ENCODE measurements at regions not wholly inside any gene's neighbourhood (a gene's known extent, or its start where the extent isn't known, plus 50 kb on each side); places are given as distances from the start of the nearest gene placed in this dataset.

DNA sequence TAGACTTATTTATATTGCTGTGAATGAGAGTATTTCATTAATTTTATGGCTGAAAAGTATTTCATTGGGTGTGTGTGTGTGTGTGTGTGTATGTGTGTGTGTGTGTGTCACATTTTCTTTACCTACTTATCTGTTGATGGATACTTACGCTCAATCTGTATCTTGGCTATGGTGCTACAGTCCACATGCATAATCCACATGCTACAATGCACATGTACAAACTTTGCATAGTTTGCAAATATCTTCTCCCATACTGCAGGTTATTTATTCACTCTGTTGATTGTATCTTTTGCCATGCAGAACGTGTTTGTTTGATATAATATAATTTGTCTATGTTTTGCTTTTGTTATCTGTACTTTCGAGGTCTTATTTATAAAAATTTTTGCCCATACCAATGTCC is 167.8 kb downstream of the RAB28 start:
- DNase-seq = no peak

- peak; percentile 29 for DNase-seq
Observed at GRCh38 chr4:13313856-13314255, 170.3 kb downstream of the RAB28 start.

- no peak for DNase-seq
Observed at GRCh38 chr4:13312264-13312663, 171.9 kb downstream of the RAB28 start.

DNA sequence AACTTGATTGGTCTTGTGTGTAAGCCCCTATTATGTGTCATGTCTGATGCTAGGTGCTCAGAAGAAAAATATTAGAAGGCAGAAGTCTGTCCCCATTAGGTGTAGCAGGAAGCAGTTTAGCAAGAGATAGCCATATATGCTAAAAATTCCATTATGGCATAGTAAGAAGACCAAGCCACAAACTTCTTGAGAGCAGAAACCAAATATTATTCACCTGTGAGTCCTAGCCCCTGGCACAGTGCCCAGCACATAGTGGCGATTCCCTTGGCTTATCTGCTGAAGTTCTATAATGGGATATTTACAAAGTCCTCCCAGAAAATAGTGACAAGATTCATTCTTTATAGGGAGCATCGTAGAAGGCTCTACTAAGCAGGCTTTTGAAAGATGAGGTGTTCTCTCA is 174.4 kb downstream of the RAB28 start:
- no peak for DNase-seq

- DNase-seq = no peak
Observed at GRCh38 chr4:13306356-13306755, 177.8 kb downstream of the RAB28 start.

- DNase-seq = no peak
Observed at GRCh38 chr4:13302876-13303275, 181.3 kb downstream of the RAB28 start.

GRCh38 chr4:13299343-13299742 is 184.8 kb downstream of the RAB28 start:
- no peak for DNase-seq

GRCh38 chr4:13298655-13299054 is 185.5 kb downstream of the RAB28 start:
- no peak for DNase-seq

DNA sequence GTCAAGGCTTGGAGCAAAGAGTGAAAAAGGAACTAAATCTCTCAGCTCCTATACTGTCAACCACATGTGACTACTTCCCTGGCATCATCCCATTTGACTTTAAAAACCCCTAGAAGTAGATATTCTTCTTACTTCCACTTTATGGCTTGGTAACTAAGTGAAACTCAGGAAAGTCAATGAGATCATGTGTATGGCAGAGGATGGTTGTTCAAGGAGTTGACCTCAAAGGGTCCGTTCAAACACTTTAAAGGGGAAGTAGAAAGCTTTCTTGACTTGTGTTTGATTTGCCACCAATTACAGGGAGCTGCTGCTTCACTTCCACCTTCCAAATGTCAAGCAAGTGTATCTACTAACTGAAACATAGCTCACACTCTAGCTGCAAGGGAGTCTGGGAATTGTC is 187.2 kb downstream of the RAB28 start:
- no peak for DNase-seq

DNA sequence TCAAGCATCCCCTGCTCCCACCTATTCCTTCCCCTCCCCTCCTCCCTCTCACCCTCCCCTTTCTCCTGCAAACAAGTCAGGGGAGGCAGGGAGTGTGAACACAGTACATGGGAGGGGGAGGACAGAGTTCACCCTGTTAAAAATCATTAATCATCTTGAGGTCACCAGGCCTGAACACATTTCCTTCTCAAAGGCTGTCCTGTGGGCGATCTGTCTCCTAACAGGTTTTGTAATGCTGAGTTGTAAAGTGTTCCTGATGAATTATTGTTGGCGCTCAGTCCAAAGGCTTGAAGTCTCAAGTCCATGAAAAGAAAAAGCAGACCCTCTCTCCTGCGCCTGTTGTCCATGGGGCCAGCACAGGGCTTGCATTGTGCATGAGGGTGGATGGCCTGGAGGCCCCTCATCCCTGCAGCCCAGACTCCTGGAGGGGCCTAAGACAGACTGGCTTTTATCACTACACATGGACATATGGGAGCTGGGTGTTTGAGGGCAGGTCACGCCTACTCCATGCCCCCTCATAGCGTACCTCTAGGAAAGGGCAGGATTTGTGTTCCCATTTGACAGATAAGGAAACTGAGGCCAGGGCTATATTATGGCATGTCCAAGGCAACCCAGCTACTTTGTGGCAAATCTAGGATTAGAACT is 189.1 kb downstream of the RAB28 start:
- no peak for DNase-seq

GRCh38 chr4:13292372-13292771 is 191.8 kb downstream of the RAB28 start:
- DNase-seq = no peak

DNA sequence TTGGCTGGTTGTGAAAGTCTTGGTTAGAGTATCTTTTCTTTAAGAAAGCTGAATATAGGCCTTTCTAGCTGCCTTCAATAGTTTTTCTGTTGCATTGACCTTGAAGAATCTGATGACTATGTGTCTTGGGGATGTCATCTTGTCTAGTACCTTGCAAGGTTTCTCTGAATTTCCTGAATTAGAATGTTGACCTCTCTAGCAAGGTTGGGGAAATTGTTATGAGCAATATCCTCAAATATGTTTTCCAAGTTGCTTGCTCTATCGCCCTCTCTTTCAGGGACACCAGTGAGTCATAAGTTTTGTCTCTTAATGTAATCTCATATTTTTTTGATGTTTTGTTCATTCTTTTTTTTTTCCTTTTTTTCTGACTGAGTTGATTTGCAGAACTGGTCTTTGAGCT is 194.7 kb downstream of the RAB28 start:
- no peak for DNase-seq

DNA sequence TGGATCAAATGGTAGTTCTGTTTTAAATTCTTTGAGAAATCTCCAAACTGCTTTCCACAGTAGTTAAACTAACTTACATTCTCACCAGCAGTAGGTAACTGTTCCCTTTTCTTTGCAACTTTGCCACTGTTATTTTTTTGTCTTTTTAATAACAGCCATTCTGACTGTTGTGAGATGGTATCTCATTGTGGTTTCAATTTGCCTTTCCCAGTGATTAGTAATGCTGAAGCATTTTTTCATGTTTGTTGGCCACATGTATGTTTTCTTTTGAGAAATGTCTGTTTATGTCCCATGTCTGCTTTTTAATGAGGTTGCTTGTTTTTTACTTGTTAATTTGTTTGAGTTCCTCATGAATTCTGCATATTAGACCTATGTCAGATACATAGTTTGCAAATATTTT is 198.8 kb downstream of the RAB28 start:
- DNase-seq = no peak

- DNase-seq = no peak
Observed at GRCh38 chr4:13284932-13285331, 199.2 kb downstream of the RAB28 start.

DNA sequence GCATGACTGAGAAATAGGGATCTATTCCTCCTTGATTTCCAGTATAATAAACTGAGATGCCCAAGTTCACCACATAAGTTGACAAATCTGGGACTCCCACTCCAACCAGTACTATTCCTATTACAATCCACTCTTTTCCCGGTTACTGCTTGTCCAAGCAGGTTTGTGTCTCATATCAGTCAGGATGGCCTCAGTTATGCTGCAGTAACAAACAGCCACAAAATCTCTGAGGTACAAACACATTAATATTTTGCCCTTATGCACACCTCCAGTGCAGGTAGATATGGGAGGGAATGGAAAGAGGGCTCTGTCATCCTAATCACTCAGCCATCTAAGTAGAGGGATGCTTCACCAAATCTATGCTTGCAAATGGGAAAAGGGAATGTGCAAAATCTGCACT is 207.8 kb downstream of the RAB28 start:
- DNase-seq = no peak

- DNase-seq = no peak
Observed at GRCh38 chr4:13268703-13269102, 215.4 kb downstream of the RAB28 start.

GRCh38 chr4:13268165-13268564 is 216.0 kb downstream of the RAB28 start:
- no peak for DNase-seq

DNA sequence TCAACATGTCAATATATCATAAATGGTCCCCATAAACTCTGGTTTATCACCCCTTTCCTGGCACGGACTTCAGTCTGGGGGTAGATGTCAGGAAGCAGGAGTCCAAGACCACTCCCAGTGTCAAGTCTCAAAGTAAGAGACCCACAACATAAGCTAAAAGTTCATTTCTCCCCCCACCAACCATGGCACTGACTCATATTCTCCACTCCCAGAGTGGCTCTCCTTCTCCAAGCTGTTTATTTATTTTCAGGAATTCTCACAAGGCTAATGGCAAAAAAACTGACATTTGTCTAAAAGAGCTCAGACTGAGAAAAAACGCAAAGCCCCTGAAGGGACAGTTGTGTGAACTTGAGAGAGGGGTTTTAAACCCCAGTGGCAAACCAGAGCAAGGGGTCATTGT is 217.0 kb downstream of the RAB28 start:
- DNase-seq = no peak

DNA sequence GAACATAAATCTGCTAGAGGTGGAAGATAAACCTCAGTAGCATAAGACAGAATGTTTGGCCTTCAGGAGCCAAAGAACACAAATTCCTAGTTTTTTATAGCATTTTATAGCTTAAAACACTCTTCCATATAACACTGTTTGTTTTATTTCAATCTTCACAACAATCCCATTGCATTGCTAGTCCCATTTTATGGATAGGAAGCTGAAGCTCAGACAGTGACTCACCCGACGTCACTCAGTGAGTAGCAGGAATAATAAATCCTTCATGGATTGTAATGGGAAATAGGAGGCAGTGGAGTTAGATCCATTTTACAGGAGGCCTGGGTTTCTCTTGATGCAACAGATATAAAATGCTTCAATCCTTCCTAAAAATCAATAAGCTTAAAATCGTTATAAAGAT is 217.5 kb downstream of the RAB28 start:
- DNase-seq = no peak

GRCh38 chr4:13263967-13264525 is 220.1 kb downstream of the RAB28 start:
- DNase-seq = no peak

DNA sequence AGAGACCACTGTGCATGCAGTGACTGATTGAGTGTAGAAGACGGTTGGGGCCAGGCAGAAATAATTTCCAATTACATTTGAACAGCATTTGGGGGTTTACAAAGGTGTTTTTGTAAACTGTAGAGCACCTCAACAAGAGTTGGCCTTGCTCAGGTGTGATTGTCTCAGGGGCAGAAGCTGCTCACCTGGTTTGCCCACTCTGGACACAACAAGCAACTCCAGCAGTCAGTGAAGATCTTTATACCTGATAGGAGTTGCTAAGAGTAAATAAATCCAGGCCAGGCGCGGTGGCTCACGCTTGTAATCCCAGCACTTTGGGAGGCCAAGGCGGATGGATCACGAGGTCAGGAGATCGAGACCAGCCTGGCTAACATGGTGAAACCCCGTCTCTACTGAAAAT is 221.3 kb downstream of the RAB28 start:
- no peak for DNase-seq

DNA sequence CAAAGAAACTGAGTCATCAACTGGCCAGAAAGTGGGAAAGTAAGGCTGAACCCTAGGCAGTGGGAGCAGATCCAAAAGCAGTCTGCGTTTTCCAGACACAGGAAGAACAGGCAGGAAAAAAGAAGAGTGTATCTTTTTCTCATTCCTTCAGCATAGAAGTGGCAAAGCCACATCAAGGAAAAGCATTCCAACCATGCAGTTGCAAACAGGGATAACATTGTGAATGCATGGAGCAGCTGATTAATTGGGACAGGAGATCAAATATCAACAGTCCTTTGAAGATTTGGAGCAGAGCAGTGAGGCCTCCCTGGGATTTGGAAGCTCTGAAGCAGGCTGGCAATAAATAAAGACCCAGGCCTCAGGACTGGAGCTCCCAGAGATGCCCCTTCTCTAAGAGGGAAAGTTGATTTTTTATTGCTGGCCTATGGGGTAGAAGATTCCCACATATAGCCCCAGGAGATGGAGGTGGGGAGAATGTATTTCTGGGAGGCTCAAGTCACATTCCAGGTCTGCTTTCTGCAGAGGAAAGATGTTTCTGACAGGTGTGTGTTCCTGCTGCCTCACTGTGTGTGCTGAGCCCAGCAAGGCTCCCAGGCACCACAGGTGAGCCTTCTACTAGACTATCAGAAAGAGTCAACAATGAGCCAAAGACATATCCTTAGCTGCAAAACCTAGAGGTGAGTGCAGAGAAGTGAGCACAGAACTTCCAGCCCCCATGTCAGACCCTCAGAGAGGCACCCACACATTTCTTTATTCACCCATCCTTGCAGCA is 222.5 kb downstream of the RAB28 start:
- no peak for DNase-seq

DNA sequence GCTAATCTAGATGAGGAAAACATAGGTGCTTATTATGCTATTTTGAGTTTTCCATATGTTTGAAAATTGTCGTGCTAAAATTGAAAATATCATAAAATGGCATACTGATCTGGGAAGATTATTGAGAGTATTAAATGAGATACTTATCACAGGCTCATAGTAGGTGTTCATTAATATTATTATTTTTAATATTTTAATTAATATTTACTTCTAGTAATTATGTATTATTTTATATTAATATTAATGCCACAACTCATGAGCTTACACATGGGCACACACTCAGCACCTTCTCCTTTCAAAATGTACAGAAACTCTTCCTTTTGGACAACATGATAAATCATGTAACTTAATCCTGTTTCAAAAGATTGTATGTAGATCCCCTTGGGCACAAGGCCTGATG is 223.6 kb downstream of the RAB28 start:
- no peak for DNase-seq

GRCh38 chr4:13250263-13250662 is 233.9 kb downstream of the RAB28 start:
- no peak for DNase-seq

All from NCI-H1105 treated with DMSO at 0.1 percent for 48 hours (cell line).